ENCODE measurements at regions not wholly inside any gene's neighbourhood (a gene's known extent, or its start where the extent isn't known, plus 50 kb on each side); places are given as distances from the start of the nearest gene placed in this dataset.

DNA sequence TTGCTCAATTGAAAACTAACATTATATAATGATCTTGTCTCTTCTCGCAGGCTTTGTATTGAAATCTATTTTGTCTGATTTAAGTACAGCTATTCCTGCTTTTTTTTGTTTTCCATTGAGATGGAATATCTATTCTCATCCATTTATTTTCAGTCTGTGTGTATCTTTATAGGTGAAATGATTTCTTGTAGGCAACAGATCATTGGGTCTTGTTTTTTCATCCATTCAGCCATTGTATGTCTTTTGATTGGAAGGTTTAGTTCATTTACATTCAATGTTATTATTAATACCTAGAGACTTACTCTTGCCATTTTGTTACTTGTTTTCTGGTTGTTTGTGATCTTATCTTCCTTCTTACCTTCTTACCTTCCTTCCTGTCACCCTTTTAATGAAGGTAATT lies 77.8 kb upstream of the TRPC6 start:
- peaks cover 5% of the 10 kb centered on the region for H3K27me3 Mint-ChIP-seq (ENCODE audit: insufficient read depth, unreplicated experiment)
- Histone ChIP-seq H3K4me1 (no peaks in the 10 kb centered on the region), H3K27me3 (replicated peaks; ENCODE audit: control insufficient read depth, insufficient read depth, low read length) (no peaks in the 10 kb centered on the region), H3K4me3 (ENCODE audit: low read depth, low read length) (no peak overlapping the region), H3K36me3 (ENCODE audit: control insufficient read depth, insufficient read depth, low read length) (no peaks in the 10 kb centered on the region), H3K9me3 (no peaks in the 10 kb centered on the region; the same call in 1 of the 2 replicates)
- no peak for DNase-seq
- H3K4me1 Mint-ChIP-seq (ENCODE audit: low read depth, unreplicated experiment), result no peaks in the 10 kb centered on the region
- TF ChIP-seq, protein P1, sequence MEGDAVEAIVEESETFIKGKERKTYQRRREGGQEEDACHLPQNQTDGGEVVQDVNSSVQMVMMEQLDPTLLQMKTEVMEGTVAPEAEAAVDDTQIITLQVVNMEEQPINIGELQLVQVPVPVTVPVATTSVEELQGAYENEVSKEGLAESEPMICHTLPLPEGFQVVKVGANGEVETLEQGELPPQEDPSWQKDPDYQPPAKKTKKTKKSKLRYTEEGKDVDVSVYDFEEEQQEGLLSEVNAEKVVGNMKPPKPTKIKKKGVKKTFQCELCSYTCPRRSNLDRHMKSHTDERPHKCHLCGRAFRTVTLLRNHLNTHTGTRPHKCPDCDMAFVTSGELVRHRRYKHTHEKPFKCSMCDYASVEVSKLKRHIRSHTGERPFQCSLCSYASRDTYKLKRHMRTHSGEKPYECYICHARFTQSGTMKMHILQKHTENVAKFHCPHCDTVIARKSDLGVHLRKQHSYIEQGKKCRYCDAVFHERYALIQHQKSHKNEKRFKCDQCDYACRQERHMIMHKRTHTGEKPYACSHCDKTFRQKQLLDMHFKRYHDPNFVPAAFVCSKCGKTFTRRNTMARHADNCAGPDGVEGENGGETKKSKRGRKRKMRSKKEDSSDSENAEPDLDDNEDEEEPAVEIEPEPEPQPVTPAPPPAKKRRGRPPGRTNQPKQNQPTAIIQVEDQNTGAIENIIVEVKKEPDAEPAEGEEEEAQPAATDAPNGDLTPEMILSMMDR (IDR thresholded peaks at IDR 0.05; ENCODE audit: insufficient read depth in 1 of 2, low read depth in 1 of 2, low read length in 1 of 2, severe bottlenecking in 1 of 2, unreplicated experiment in 1 of 2), result no peak
- CTCF ChIA-PET, result no interaction called here
- H3K36me3 Mint-ChIP-seq (ENCODE audit: insufficient read depth, unreplicated experiment), result no peaks in the 10 kb centered on the region
- no TSS peak for BruUV-seq (replicated peaks)
- POLR2A ChIA-PET, result interaction anchor here (0.7 kb wide), 1 partner anchor 92 kb away, joined by 3 read pairs; no protein-coding TSS in a partner anchor
- no peaks in the 10 kb centered on the region for H3K9me3 Mint-ChIP-seq (ENCODE audit: unreplicated experiment)
- no peak overlapping the region for H3K27ac Mint-ChIP-seq (ENCODE audit: unreplicated experiment)
- no peak overlapping the region for H3K4me3 Mint-ChIP-seq (ENCODE audit: unreplicated experiment)
- intact Hi-C loops (cut with micrococcal nuclease; ENCODE audit: unreplicated experiment), result no loop called here

Measured in Caco-2 (cell line).